Hematopoietic multipotent progenitor cell treated with erythropoietin and hydrocortisone succinate and interleukin-3 and kit ligand, for 4 days (in vitro differentiated cells): ENCODE measurements at regions not wholly inside any gene's neighbourhood (a gene's known extent, or its start where the extent isn't known, plus 50 kb on each side); places are given as distances from the start of the nearest gene placed in this dataset.

Experiments used
- DNase-seq: peaks from one replicate; pipeline ENCODE4 v3.0.0-alpha.2; 2015

GRCh38 chr4:79528241-79528706 is 120.2 kb upstream of the GK2 start:
- peak; percentile 45 for DNase-seq

DNA sequence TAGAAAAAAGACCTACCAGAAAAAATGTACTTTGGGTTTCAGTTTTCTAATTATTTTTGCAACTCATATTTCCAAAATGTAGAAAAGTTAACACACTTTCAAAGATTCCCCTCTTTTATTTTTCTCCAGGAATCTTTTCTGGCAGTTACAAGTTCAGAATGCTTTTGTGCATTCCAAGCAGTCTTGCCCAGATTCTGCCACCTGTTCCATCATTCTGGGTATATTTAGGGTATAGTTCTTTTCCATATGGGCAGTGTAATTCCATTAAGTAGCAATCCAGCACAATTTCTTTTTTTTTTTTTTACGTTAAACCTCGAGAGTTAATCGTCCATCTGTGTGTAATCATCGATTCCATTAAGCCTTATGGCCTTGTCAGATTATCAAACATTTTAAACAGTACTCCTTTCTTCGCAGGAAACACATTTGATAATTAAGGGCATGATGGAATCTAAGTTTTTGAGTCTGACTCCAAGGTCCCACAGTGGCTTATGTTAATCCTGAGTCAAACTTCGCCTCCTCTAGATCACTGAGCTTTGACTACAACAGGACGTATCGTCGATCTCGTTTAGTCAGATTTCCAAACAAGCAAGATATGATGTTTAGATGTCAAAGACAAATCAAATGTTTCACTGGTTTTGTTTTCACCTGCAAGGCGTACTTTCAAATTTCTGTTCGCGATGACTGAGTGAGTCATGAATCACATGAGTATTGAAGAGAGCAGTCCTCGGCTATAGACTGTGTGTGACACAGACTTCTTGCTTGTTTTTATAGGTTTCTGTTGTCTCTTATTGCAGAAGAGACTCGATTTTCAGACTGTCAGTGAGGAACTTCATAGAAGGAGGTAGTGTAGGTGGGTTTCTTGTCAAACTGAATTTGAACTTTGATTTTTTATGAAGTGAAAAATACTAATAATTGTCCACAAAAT is 118.9 kb upstream of the GK2 start:
- DNase-seq: no peak

DNA sequence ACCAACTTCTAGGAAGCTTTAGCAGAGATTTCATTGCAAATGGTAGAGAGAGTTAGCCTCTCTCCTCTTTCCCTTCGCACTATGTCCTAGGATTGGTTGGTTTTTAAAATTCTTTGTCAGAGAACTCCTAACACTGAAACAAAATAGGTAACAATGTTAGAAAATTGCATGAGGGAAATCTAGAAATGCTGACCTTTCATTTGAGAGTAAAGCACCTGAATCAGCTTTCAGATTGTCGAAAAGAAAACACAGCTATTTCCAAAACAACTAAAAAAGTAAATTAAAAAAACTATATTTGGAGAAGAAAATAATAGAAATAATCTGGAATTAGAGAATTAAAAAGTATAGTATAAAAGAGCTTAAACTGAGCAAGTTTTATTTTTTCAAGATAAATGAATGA is 108.1 kb upstream of the GK2 start:
- DNase-seq: no peak

DNA sequence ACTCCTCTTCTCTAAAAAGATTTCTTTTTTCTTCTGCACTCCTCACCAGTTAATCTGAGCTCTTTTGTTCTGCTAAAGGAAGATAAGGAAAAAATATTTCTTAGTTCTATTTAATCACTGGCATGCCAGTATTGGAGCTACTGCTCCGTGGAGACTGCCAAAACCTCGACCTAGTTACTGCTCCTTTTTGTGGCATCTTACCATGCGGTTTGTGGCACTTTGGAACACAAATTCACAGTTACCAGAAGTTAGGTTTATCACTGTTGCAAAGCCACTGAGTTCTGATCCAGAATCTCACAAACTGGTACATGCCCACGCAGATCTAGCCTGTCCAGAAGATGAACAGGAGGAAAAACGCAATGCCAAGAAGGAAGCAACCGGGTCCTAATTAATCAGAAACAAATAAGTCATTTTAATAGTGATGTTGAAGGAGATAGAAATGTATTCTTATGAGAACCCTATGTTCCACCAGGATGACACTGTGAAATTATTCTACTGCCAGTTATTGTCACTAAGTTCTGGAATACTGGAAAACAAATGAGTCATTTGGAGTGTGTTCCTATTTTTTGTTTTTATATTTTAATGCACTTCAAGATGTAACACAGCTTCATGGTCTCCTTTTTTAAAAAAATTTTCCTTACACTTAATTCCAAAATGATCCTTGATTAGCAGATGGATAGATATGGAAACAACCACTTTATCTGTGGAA is 106.7 kb upstream of the GK2 start:
- peak; percentile 73 for DNase-seq

DNA sequence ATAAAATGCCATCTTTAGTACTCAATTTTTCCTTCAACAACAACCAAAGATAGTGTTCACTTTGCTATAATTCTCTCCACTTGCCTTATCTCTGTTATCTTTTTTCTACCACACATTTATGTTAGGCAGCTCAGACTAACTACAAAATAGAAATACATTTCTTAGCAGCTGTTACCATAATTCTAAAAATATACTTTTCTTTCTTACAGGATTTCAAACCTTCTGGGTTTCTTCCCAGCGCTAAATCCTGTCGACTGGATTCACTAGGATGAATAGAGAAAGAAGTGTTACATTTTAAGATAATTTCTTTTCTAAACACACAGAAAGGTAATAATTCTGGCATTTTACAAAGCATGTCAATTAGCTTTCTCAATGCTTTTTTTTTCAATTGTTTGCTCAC is 105.5 kb upstream of the GK2 start:
- DNase-seq: peak; percentile 14

- DNase-seq: no peak
These were observed 104.3 kb upstream of the GK2 start for GRCh38 chr4:79512363-79512762.

GRCh38 chr4:79502081-79502480 is 94.1 kb upstream of the GK2 start:
- peak; percentile 79 for DNase-seq

GRCh38 chr4:79498282-79498681 is 90.3 kb upstream of the GK2 start:
- no peak for DNase-seq

DNA sequence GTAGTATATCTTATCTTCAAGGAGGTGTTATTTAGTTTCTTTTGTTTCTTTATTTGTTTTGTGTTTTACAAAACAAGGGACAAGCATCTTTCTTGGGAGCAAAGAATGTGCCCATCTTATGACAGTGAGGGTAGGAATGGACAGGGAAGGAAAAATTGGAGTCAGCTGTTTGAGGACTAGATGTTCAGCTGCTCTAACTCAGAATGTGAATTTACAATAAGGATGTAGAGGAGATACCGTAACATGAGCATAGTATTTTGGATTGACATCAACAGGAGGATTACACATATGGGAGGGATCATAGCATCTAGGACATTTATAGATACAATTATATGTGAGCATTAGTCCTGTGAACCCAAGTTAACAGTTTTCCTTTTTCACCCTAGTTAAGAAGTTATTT is 89.0 kb upstream of the GK2 start:
- no peak for DNase-seq

DNA sequence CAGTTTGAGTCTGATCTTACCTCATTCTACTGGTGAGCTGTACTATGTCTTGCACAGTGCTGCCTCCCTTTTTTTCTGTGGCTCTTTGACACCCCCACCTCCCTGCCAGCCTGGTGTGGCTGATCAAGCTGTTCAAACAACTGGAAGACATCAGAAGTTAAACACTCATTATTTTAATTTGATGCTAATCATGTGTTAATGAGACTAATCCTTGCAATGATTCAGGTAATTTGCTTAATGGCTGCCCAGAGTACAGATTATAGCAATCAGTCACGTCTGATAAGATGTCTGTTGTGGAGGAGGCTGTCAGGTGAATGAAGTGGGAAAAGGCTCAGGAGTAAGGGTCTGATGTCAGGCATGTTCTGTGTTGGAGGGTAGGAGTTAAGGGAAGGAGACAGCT is 87.4 kb upstream of the GK2 start:
- DNase-seq: no peak

- no peak for DNase-seq
These were observed 84.1 kb upstream of the GK2 start for GRCh38 chr4:79492148-79492547.

- no peak for DNase-seq
These were observed 81.5 kb upstream of the GK2 start for GRCh38 chr4:79489506-79489905.

- DNase-seq: no peak
These were observed 68.2 kb upstream of the GK2 start for GRCh38 chr4:79476196-79476595.

- no peak for DNase-seq
These were observed 65.4 kb upstream of the GK2 start for GRCh38 chr4:79473439-79473724.

GRCh38 chr4:79472693-79473438 is 64.8 kb upstream of the GK2 start:
- no peak for DNase-seq

DNA sequence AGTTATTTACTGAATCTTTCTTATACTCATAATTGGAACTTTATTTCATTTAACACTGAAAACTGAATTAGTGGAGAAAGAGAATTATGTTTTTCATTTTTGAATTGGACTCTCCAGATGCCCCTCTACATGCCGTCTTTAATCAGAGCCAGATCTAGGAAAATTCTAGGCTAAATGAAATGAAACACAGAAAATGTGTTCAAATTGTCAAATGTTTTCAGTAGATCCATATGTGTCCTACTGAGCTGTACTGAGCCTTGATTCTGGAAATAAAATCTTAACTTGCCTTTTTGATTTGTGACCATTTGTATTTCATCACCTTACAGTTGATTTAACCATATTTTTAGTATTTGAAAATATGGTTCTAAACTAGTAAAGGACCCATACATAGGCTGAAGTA is 64.0 kb upstream of the GK2 start:
- DNase-seq: no peak

GRCh38 chr4:79471309-79471708 is 63.3 kb upstream of the GK2 start:
- DNase-seq: no peak

GRCh38 chr4:79467246-79467932 is 59.4 kb upstream of the GK2 start:
- no peak for DNase-seq

DNA sequence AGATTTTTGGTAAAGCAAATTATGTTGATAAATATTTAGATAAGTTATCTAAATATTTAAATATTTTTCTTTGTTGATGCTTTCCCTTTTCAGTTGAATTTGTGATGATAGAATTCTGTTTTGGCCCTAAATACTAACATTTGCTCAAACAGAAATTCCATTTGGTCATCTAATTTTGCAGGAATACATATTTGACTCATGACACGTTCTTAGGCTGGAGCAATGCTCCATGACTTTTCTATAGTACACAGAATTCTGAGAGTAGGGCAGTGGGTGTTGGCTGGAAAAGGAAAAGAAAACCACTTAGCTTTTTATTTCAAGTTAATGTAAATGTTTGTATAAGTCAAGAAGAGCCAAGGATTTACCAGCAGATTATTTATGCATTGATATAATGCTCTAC is 58.6 kb upstream of the GK2 start:
- no peak for DNase-seq
